Adrenal gland (tissue), 9 donors: ENCODE measurements at regions not wholly inside any gene's neighbourhood (a gene's known extent, or its start where the extent isn't known, plus 50 kb on each side); places are given as distances from the start of the nearest gene placed in this dataset.

ENCODE experiments used
- DNase-seq, 7 donors: peaks; one replicate each; pipeline ENCODE4 v3.0.0-alpha.2; 2019 to 2020
- H3K27ac ChIP-seq, 5 donors: fragments of 200-600 bp; sonication (generic) in 4 of 5; 1 replicate in 3 of 5; 2 replicates in 2 of 5; pipeline versions ENCODE4 v1.5.1 to v1.8.0; 2016 to 2020; ENCODE audit warnings: mild to moderate bottlenecking in 1 of 5
- H3K27me3 ChIP-seq: fragments of 200-600 bp; 2 replicates; pipeline ENCODE4 v1.8.0; 2021
- H3K36me3 ChIP-seq, 2 donors: fragments of 200-600 bp; replicated peaks in 1 of 2; 1 replicate in 1 of 2; 2 replicates in 1 of 2; pipeline versions ENCODE4 v1.5.1 to v1.8.0; 2018 to 2022
- H3K4me1 ChIP-seq, 2 donors: fragments of 200-600 bp; replicated peaks in 1 of 2; 1 replicate in 1 of 2; 2 replicates in 1 of 2; pipeline versions ENCODE4 v1.5.1 to v1.8.0; 2018 to 2021
- H3K4me3 ChIP-seq, 4 donors: fragments of 200-600 bp; sonication (generic) in 3 of 4; one replicate each; pipeline ENCODE4 v1.5.1; 2016 to 2018
- H3K9me3 ChIP-seq, 3 donors: fragments of 200-600 bp; sonication (generic) in 1 of 3; replicated peaks in 1 of 3; 1 replicate in 2 of 3; 2 replicates in 1 of 3; pipeline versions ENCODE4 v1.5.1 to v1.8.0; 2016 to 2021
- POLR2A ChIP-seq, 2 donors: fragments of 450-650 bp; IDR thresholded peaks; one replicate each; pipeline ENCODE4 v1.6.1; 2017; ENCODE audit warnings: antibody characterized with exemption in 2 of 2, mild to moderate bottlenecking in 2 of 2, moderate library complexity in 1 of 2
- WGBS, 4 donors: extraction: QIAGEN DNeasy Blood & Tissue Kit in 2 of 4; methylation state at CpG; one replicate each; pipeline versions ENCODE4 v1.1.5 to v1.1.7; 2013 to 2017; 5-methylcytosine and 5-hydroxymethylcytosine counted together
- intact Hi-C, 2 donors: fragments of 100-400 bp; cut with DNase I; formaldehyde crosslinking; loops; one replicate each; pipeline versions ENCODE4 v1.14.1 to v1.15.0; 2022 to 2023
- TF ChIP-seq, protein P1 (sequence below), 6 experiments: fragments of 450-650 bp in 4 of 6; fragments of 200-600 bp in 2 of 6; sonication (generic) in 1 of 6; IDR thresholded peaks; 1 replicate in 5 of 6; 2 replicates in 1 of 6; pipeline versions ENCODE4 v1.5.1 to v1.8.0; 2016 to 2021; ENCODE audit warnings: antibody characterized with exemption in 6 of 6, mild to moderate bottlenecking in 2 of 6, moderate library complexity in 1 of 6
- donor health status: healthy with polysubstance abuse.
- donor health status: Bipolar disorder and iron deficiency.
- donor health status: DM: yes; HTN: yes; CAD: no.
- donor health status: DM: no; HTN: no; CAD: no.
- donor health status: DM: no; HTN: no; CAD: no.

DNA sequence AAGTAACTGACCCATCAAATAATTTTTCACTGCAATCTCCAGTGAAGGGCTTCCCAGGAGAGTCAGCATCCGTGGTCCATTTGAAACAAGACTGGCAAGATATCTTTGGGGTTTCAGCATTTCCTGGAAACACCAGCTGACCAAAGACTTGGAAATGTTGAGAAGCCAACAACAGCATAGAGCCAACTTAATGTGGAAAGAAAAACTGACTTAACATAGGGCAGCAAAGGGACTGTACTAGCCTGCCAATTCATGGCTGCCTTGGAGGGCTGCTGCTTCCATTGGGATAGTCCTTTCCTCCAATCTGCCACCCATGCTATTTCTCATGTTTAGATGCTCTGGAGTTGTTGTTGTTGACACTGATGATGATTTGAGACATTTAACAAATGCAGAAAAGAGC, 76.5 kb upstream of the SPDL1 start:
- Histone ChIP-seq H3K4me3 (no peak overlapping the region), H3K27ac (no peak overlapping the region)
- intact Hi-C loops, result no loop called here

DNA sequence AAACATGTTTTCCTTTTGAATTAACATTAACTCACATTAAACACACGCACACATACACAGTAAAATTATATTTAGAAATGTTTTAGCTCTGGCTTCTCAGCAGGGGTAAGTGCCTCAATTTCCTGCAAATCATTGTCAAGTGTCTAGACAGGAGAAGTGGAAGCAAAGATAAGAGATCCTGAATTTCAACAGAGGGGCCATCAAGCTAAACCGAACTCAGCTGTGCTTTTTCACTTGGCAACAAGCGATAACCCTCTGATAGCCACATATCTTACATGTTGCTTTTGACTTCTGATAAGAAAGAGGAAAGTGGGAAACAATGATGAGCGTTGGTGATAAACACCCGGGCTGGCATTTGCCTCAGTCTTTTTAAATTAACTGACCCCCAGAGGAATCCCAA, 79.7 kb upstream of the SPDL1 start:
- H3K9me3 ChIP-seq, result no peaks in the 10 kb centered on the region
- H3K4me3 ChIP-seq, result no peak overlapping the region
- no peaks in the 10 kb centered on the region for H3K27me3 ChIP-seq
- 30 to 41% (median 36%) methylated on average over 5 of the region's 5 CpGs for WGBS, 4 donors
- TF ChIP-seq POLR2A (IDR thresholded peaks at IDR 0.05), result no peak
- TF ChIP-seq, protein P1, sequence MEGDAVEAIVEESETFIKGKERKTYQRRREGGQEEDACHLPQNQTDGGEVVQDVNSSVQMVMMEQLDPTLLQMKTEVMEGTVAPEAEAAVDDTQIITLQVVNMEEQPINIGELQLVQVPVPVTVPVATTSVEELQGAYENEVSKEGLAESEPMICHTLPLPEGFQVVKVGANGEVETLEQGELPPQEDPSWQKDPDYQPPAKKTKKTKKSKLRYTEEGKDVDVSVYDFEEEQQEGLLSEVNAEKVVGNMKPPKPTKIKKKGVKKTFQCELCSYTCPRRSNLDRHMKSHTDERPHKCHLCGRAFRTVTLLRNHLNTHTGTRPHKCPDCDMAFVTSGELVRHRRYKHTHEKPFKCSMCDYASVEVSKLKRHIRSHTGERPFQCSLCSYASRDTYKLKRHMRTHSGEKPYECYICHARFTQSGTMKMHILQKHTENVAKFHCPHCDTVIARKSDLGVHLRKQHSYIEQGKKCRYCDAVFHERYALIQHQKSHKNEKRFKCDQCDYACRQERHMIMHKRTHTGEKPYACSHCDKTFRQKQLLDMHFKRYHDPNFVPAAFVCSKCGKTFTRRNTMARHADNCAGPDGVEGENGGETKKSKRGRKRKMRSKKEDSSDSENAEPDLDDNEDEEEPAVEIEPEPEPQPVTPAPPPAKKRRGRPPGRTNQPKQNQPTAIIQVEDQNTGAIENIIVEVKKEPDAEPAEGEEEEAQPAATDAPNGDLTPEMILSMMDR (IDR thresholded peaks at IDR 0.05), result no peak
- no peak for DNase-seq
- H3K4me1 ChIP-seq, result no peaks in the 10 kb centered on the region
- H3K27ac ChIP-seq, result no peak overlapping the region
- intact Hi-C loops, result no loop called here
- no peaks in the 10 kb centered on the region for H3K36me3 ChIP-seq

More for the DNA sequence above, 76.5 kb upstream of the SPDL1 start:
- no peaks in the 10 kb centered on the region for H3K9me3 ChIP-seq
- H3K36me3 ChIP-seq, result no peaks in the 10 kb centered on the region
- 60 to 81% (median 66%) methylated on average over 1 of the region's 1 CpG for WGBS, 4 donors
- no peak for DNase-seq
- TF ChIP-seq POLR2A (IDR thresholded peaks at IDR 0.05), result no peak
- TF ChIP-seq, protein P1 (IDR thresholded peaks at IDR 0.05), result no peak
- H3K4me1 ChIP-seq, result no peaks in the 10 kb centered on the region
- H3K27me3 ChIP-seq, result no peaks in the 10 kb centered on the region

DNA sequence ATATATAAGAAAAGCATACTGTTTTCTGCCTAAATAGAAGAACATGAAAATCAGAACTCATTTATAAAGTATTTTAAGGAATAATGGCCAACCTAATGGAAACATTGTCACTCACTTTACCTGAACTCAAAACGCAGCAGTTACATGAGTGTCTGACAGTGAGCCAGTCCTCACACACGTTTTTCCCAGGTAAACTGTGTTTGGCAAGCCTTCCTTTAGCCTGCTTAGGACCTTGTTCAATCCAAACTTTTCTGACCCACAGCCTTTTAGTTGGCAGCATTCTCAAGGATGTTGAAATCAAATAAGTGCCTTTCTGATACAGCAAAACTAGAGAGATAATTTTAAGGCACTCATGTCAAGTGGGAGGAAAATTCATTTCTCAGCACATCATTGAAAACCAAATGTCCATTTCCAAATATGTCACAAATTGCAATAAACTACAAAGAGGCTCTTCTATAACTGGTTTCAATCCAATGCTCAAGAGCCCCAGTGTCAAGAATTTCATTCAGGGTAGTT, 83.5 kb upstream of the SPDL1 start:
- no peaks in the 10 kb centered on the region for H3K36me3 ChIP-seq
- 47 to 53% (median 51%) methylated on average over 2 of the region's 2 CpGs for WGBS, 4 donors
- H3K27ac ChIP-seq, result no peak overlapping the region
- H3K27me3 ChIP-seq, result no peaks in the 10 kb centered on the region
- DNase-seq, result no peak
- H3K9me3 ChIP-seq, result no peaks in the 10 kb centered on the region
- H3K4me3 ChIP-seq, result no peak overlapping the region
- H3K4me1 ChIP-seq, result no peaks in the 10 kb centered on the region
- intact Hi-C loops, result no loop called here
- TF ChIP-seq, protein P1 (IDR thresholded peaks at IDR 0.05), result no peak
- no peak for TF ChIP-seq POLR2A (IDR thresholded peaks at IDR 0.05)

DNA sequence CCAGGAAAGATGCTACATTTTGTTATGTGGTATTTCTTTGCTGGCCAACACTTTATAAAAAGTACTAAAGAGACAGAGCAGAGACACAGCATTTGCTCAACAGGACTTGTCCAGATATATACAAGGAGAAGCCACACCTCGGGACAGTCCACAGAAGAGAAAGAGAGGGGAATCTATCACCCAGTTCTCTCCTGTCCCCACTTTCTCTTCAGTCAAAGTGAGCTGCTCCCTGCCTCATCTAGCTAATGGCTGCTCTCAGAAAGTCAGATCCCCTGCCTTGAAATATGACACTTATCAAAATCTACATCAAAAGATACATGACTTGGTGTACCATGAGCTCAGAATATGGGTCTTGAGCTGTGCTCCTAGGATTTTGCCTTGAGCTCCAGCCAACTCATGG, 86.7 kb upstream of the SPDL1 start:
- Histone ChIP-seq H3K4me3 (no peak overlapping the region), H3K27ac (no peak overlapping the region), H3K4me1 (no peaks in the 10 kb centered on the region), H3K9me3 (no peaks in the 10 kb centered on the region), H3K36me3 (no peaks in the 10 kb centered on the region), H3K27me3 (no peaks in the 10 kb centered on the region)
- TF ChIP-seq POLR2A (IDR thresholded peaks at IDR 0.05), result no peak
- TF ChIP-seq, protein P1 (IDR thresholded peaks at IDR 0.05), result no peak
- 73 to 77% (median 74%) methylated on average over 1 of the region's 1 CpG for WGBS, 4 donors
- no peak for DNase-seq
- intact Hi-C loops, result no loop called here
